ENCODE measurements at regions not wholly inside any gene's neighbourhood (a gene's known extent, or its start where the extent isn't known, plus 50 kb on each side); places are given as distances from the start of the nearest gene placed in this dataset.

GRCh38 chr13:109376936-109377335 lies 409.4 kb downstream of the IRS2 start:
- no peaks in the 10 kb centered on the region for H3K36me3 ChIP-seq
- no peaks in the 10 kb centered on the region for H3K27me3 ChIP-seq
- TF ChIP-seq CTCF (IDR thresholded peaks at IDR 0.05) = no peak
- no peak overlapping the region for H3K27ac ChIP-seq
- peaks cover 9 to 10% of the 10 kb centered on the region in 2 experiments for H3K4me1 ChIP-seq (ENCODE audit: control insufficient read depth in 1 of 2, insufficient read depth in 1 of 2, low read depth in 1 of 2, low read length in 1 of 2)
- no peaks in the 10 kb centered on the region for H3K9me3 ChIP-seq
- no peak overlapping the region for H3K4me3 ChIP-seq (ENCODE audit: low read depth in 1 of 2, low read length in 1 of 2)

GRCh38 chr13:109374609-109375200 lies 411.7 kb downstream of the IRS2 start:
- H3K36me3 ChIP-seq = no peaks in the 10 kb centered on the region
- H3K27me3 ChIP-seq = no peaks in the 10 kb centered on the region
- H3K4me3 ChIP-seq (ENCODE audit: low read depth in 1 of 2, low read length in 1 of 2) = no peak overlapping the region
- H3K9me3 ChIP-seq = no peaks in the 10 kb centered on the region
- no peak for TF ChIP-seq CTCF (IDR thresholded peaks at IDR 0.05)
- no peaks in the 10 kb centered on the region for H3K4me1 ChIP-seq (ENCODE audit: control insufficient read depth in 1 of 2, insufficient read depth in 1 of 2, low read depth in 1 of 2, low read length in 1 of 2)
- no peak overlapping the region for H3K27ac ChIP-seq

GRCh38 chr13:109372666-109373065 lies 413.7 kb downstream of the IRS2 start:
- Histone ChIP-seq H3K4me1 (ENCODE audit: control insufficient read depth in 1 of 2, insufficient read depth in 1 of 2, low read depth in 1 of 2, low read length in 1 of 2) (no peaks in the 10 kb centered on the region), H3K27me3 (no peaks in the 10 kb centered on the region), H3K27ac (no peak overlapping the region), H3K36me3 (no peaks in the 10 kb centered on the region), H3K9me3 (no peaks in the 10 kb centered on the region), H3K4me3 (ENCODE audit: low read depth in 1 of 2, low read length in 1 of 2) (no peak overlapping the region)
- no peak for TF ChIP-seq CTCF (IDR thresholded peaks at IDR 0.05)

GRCh38 chr13:109371066-109371465 lies 415.3 kb downstream of the IRS2 start:
- Histone ChIP-seq H3K27ac (no peak overlapping the region), H3K4me1 (ENCODE audit: control insufficient read depth in 1 of 2, insufficient read depth in 1 of 2, low read depth in 1 of 2, low read length in 1 of 2) (no peaks in the 10 kb centered on the region), H3K9me3 (no peaks in the 10 kb centered on the region), H3K27me3 (no peaks in the 10 kb centered on the region), H3K4me3 (ENCODE audit: low read depth in 1 of 2, low read length in 1 of 2) (no peak overlapping the region), H3K36me3 (no peaks in the 10 kb centered on the region)
- no peak for TF ChIP-seq CTCF (IDR thresholded peaks at IDR 0.05)

GRCh38 chr13:109370496-109370895 lies 415.9 kb downstream of the IRS2 start:
- TF ChIP-seq CTCF (IDR thresholded peaks at IDR 0.05) = no peak
- H3K27me3 ChIP-seq = no peaks in the 10 kb centered on the region
- no peaks in the 10 kb centered on the region for H3K4me1 ChIP-seq (ENCODE audit: control insufficient read depth in 1 of 2, insufficient read depth in 1 of 2, low read depth in 1 of 2, low read length in 1 of 2)

More at GRCh38 chr13:109370496-109370895, 415.9 kb downstream of the IRS2 start:
- Histone ChIP-seq H3K36me3 (no peaks in the 10 kb centered on the region), H3K4me3 (ENCODE audit: low read depth in 1 of 2, low read length in 1 of 2) (no peak overlapping the region), H3K27ac (no peak overlapping the region), H3K9me3 (no peaks in the 10 kb centered on the region)

Measured in neutrophil (primary cell).